Right lobe of liver (tissue), 6 donors: ENCODE measurements at regions not wholly inside any gene's neighbourhood (a gene's known extent, or its start where the extent isn't known, plus 50 kb on each side); places are given as distances from the start of the nearest gene placed in this dataset.

ENCODE experiments used
- ATAC-seq, 4 donors: fragments of 200-7000 bp; cut with Tn5 transposase; one replicate each; pipeline ENCODE4 v1.9.1; 2020; ENCODE audit warnings: mild to moderate bottlenecking in 4 of 4, moderate library complexity in 4 of 4
- DNase-seq, 3 donors: peaks; one replicate each; pipeline ENCODE4 v3.0.0-alpha.2; 2020
- H3K27ac ChIP-seq, 3 donors: fragments of 200-600 bp; one replicate each; pipeline ENCODE4 v1.8.0; 2022
- H3K27me3 ChIP-seq, 2 donors: fragments of 200-600 bp; one replicate each; pipeline ENCODE4 v1.8.0; 2022
- H3K36me3 ChIP-seq, 4 donors: fragments of 200-600 bp; sonication (generic) in 1 of 4; one replicate each; pipeline versions ENCODE4 v1.5.1 to v1.8.0; 2017 to 2022; ENCODE audit warnings: control low read depth in 1 of 4
- H3K4me1 ChIP-seq, 4 donors: fragments of 200-600 bp; sonication (generic) in 1 of 4; one replicate each; pipeline versions ENCODE4 v1.5.1 to v1.8.0; 2017 to 2022; ENCODE audit warnings: control low read depth in 1 of 4
- H3K4me3 ChIP-seq, 3 donors: fragments of 200-600 bp; one replicate each; pipeline ENCODE4 v1.8.0; 2022
- H3K9me3 ChIP-seq, 4 donors: fragments of 200-600 bp; sonication (generic) in 1 of 4; one replicate each; pipeline versions ENCODE4 v1.5.1 to v1.8.0; 2017 to 2022; ENCODE audit warnings: control low read depth in 1 of 4
- CTCF ChIP-seq, 4 donors: fragments of 200-600 bp in 3 of 4; fragments of 450-650 bp in 1 of 4; IDR thresholded peaks; one replicate each; pipeline versions ENCODE4 v1.5.1 to v1.8.0; 2016 to 2022; ENCODE audit warnings: antibody characterized with exemption in 4 of 4, mild to moderate bottlenecking in 2 of 4
- POLR2A ChIP-seq: fragments of 450-650 bp; IDR thresholded peaks from one replicate; pipeline ENCODE4 v1.6.1; 2017; ENCODE audit warnings: antibody characterized with exemption, mild to moderate bottlenecking
- WGBS: methylation state at CpG from one replicate; pipeline ENCODE4 v1.1.6; 2018; ENCODE audit warnings: low coverage, low lambda C conversion rate; ENCODE audit not compliant: insufficient coverage; ENCODE audit errors: missing lambda C conversion rate; 5-methylcytosine and 5-hydroxymethylcytosine counted together
- intact Hi-C, 2 donors: fragments of 100-400 bp; cut with DNase I; formaldehyde crosslinking; loops; one replicate each; pipeline versions ENCODE4 v1.11.2 to v1.14.1; 2022
- donor health status: DM: no; HTN: yes; CAD: no.
- donor health status: DM: no; HTN: no; CAD: no.
- donor health status: DM: no; HTN: no; CAD: no.
- donor health status: DM: no; HTN: yes; CAD: no.
- donor health status: DM: no; HTN: yes; CAD: no.

GRCh38 chr4:96146686-96147085, 306.8 kb downstream of the PDHA2 start:
- H3K4me1 ChIP-seq: no peaks in the 10 kb centered on the region
- intact Hi-C loops: no loop called here
- no peak overlapping the region for H3K4me3 ChIP-seq
- no peak overlapping the region for H3K27ac ChIP-seq
- H3K27me3 ChIP-seq: no peaks in the 10 kb centered on the region
- DNase-seq (no peak), ATAC-seq (no peak)
- H3K9me3 ChIP-seq: no peaks in the 10 kb centered on the region
- no peaks in the 10 kb centered on the region for H3K36me3 ChIP-seq
- no peak for TF ChIP-seq POLR2A
- no peak for TF ChIP-seq CTCF (IDR thresholded peaks at IDR 0.05)

GRCh38 chr4:96149894-96150293, 310.0 kb downstream of the PDHA2 start:
- no peaks in the 10 kb centered on the region for H3K36me3 ChIP-seq
- DNase-seq: no peak
- WGBS: 69% methylated on average over 6 of the region's 6 CpGs
- intact Hi-C loops: no loop called here
- H3K4me1 ChIP-seq: no peaks in the 10 kb centered on the region
- no peak for TF ChIP-seq POLR2A
- TF ChIP-seq CTCF (IDR thresholded peaks at IDR 0.05): no peak
- ATAC-seq: no peak
- no peaks in the 10 kb centered on the region for H3K27me3 ChIP-seq
- H3K9me3 ChIP-seq: peaks cover 0 to 2% (median 0%) of the 10 kb centered on the region in 4 donors
- no peak overlapping the region for H3K27ac ChIP-seq
- no peak overlapping the region for H3K4me3 ChIP-seq

- no peaks in the 10 kb centered on the region for H3K36me3 ChIP-seq
- no peak for TF ChIP-seq CTCF (IDR thresholded peaks at IDR 0.05)
- DNase-seq: no peak
- intact Hi-C loops: no loop called here
- 35% methylated on average over 2 of the region's 2 CpGs for WGBS
- ATAC-seq: no peak
- no peaks in the 10 kb centered on the region for H3K4me1 ChIP-seq
- H3K27ac ChIP-seq: no peak overlapping the region
- H3K27me3 ChIP-seq: no peaks in the 10 kb centered on the region
- peaks cover 0 to 2% (median 0%) of the 10 kb centered on the region in 4 donors for H3K9me3 ChIP-seq
- H3K4me3 ChIP-seq: no peak overlapping the region
Measured at GRCh38 chr4:96150466-96150865, 310.6 kb downstream of the PDHA2 start.

- ATAC-seq: no peak
- no peak for TF ChIP-seq CTCF (IDR thresholded peaks at IDR 0.05)
- TF ChIP-seq POLR2A: no peak
Measured at GRCh38 chr4:96152824-96153223, 312.9 kb downstream of the PDHA2 start.

GRCh38 chr4:96154676-96155075, 314.8 kb downstream of the PDHA2 start:
- intact Hi-C loops: no loop called here
- no peak for DNase-seq
- H3K27ac ChIP-seq: no peak overlapping the region
- peaks cover 0 to 2% (median 0%) of the 10 kb centered on the region in 4 donors for H3K9me3 ChIP-seq
- H3K27me3 ChIP-seq: no peaks in the 10 kb centered on the region
- no peaks in the 10 kb centered on the region for H3K36me3 ChIP-seq
- no peaks in the 10 kb centered on the region for H3K4me1 ChIP-seq
- WGBS: 48% methylated on average over 2 of the region's 2 CpGs
- ATAC-seq: no peak
- TF ChIP-seq POLR2A (no peak), CTCF (IDR thresholded peaks at IDR 0.05) (no peak)
- no peak overlapping the region for H3K4me3 ChIP-seq

More at GRCh38 chr4:96152824-96153223, 312.9 kb downstream of the PDHA2 start:
- Histone ChIP-seq H3K27me3 (no peaks in the 10 kb centered on the region), H3K9me3 (peaks cover 0 to 2% (median 0%) of the 10 kb centered on the region in 4 donors), H3K4me1 (no peaks in the 10 kb centered on the region), H3K4me3 (no peak overlapping the region), H3K27ac (no peak overlapping the region), H3K36me3 (no peaks in the 10 kb centered on the region)
- 59% methylated on average over 2 of the region's 2 CpGs for WGBS
- intact Hi-C loops: no loop called here
- DNase-seq: no peak
